KMS-11 (cell line): ENCODE measurements at regions not wholly inside any gene's neighbourhood (a gene's known extent, or its start where the extent isn't known, plus 50 kb on each side); places are given as distances from the start of the nearest gene placed in this dataset.

ENCODE experiments used
- H2AFZ ChIP-seq: fragments of 200-600 bp; sonication (generic); 2 replicates; pipeline ENCODE4 v1.6.1; 2016; ENCODE audit warnings: antibody characterized with exemption, mixed run types, low read depth
- H3K27ac ChIP-seq: fragments of 200-600 bp; sonication (generic); 2 replicates; pipeline ENCODE4 v1.6.1; 2016; ENCODE audit warnings: mild to moderate bottlenecking, mixed run types
- H3K27me3 ChIP-seq: fragments of 200-600 bp; sonication (generic); 2 replicates; pipeline ENCODE4 v1.6.1; 2017; ENCODE audit warnings: mild to moderate bottlenecking, low read depth, mixed run types, moderate library complexity; ENCODE audit not compliant: insufficient read depth
- H3K36me3 ChIP-seq: fragments of 200-600 bp; sonication (generic); 2 replicates; pipeline ENCODE4 v1.6.1; 2017; ENCODE audit warnings: mild to moderate bottlenecking, mixed run types; ENCODE audit not compliant: insufficient read depth
- H3K4me1 ChIP-seq: fragments of 200-600 bp; sonication (generic); 2 replicates; pipeline ENCODE4 v1.6.1; 2016; ENCODE audit warnings: mild to moderate bottlenecking, low read depth, mixed run types; ENCODE audit not compliant: poor library complexity, severe bottlenecking
- H3K4me2 ChIP-seq: fragments of 200-600 bp; sonication (generic); 2 replicates; pipeline ENCODE4 v1.7.0; 2016; ENCODE audit warnings: mild to moderate bottlenecking, mixed run types
- H3K4me3 ChIP-seq: fragments of 200-600 bp; sonication (generic); IDR thresholded peaks from 2 replicates; pipeline ENCODE4 v1.6.1; 2017; ENCODE audit warnings: low read depth, low read length, mixed read lengths; ENCODE audit not compliant: insufficient read depth
- H3K79me2 ChIP-seq: fragments of 200-600 bp; sonication (generic); 2 replicates; pipeline ENCODE4 v1.6.1; 2016; ENCODE audit warnings: low read depth, mixed run types; ENCODE audit not compliant: insufficient read depth
- H3K9ac ChIP-seq: fragments of 200-600 bp; sonication (generic); 2 replicates; pipeline ENCODE4 v1.6.1; 2016; ENCODE audit warnings: mild to moderate bottlenecking, mixed run types
- H4K20me1 ChIP-seq: fragments of 200-600 bp; sonication (generic); 2 replicates; pipeline ENCODE4 v1.6.1; 2016; ENCODE audit warnings: mild to moderate bottlenecking, mixed run types; ENCODE audit not compliant: insufficient read depth
- TF ChIP-seq, protein P1 (sequence below): fragments of 200-600 bp; sonication (generic); conservative IDR thresholded peaks from 2 replicates; pipeline ENCODE4 v1.6.1; 2017; ENCODE audit warnings: low read depth, mild to moderate bottlenecking, antibody characterized with exemption, low read length, moderate library complexity, mixed read lengths

- Histone ChIP-seq H3K36me3 (no peaks in the 10 kb centered on the region), H3K79me2 (no peaks in the 10 kb centered on the region), H3K4me1 (no peaks in the 10 kb centered on the region), H3K27ac (no peak overlapping the region), H3K27me3 (no peaks in the 10 kb centered on the region), H3K4me3 (no peak overlapping the region), H3K4me2 (no peak overlapping the region), H3K9ac (no peak overlapping the region), H4K20me1 (no peaks in the 10 kb centered on the region), H2AFZ (no peak overlapping the region)
- TF ChIP-seq, protein P1, sequence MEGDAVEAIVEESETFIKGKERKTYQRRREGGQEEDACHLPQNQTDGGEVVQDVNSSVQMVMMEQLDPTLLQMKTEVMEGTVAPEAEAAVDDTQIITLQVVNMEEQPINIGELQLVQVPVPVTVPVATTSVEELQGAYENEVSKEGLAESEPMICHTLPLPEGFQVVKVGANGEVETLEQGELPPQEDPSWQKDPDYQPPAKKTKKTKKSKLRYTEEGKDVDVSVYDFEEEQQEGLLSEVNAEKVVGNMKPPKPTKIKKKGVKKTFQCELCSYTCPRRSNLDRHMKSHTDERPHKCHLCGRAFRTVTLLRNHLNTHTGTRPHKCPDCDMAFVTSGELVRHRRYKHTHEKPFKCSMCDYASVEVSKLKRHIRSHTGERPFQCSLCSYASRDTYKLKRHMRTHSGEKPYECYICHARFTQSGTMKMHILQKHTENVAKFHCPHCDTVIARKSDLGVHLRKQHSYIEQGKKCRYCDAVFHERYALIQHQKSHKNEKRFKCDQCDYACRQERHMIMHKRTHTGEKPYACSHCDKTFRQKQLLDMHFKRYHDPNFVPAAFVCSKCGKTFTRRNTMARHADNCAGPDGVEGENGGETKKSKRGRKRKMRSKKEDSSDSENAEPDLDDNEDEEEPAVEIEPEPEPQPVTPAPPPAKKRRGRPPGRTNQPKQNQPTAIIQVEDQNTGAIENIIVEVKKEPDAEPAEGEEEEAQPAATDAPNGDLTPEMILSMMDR, result no peak
Observed at GRCh38 chr2:226575928-226576327, 223.7 kb downstream of the IRS1 start.

DNA sequence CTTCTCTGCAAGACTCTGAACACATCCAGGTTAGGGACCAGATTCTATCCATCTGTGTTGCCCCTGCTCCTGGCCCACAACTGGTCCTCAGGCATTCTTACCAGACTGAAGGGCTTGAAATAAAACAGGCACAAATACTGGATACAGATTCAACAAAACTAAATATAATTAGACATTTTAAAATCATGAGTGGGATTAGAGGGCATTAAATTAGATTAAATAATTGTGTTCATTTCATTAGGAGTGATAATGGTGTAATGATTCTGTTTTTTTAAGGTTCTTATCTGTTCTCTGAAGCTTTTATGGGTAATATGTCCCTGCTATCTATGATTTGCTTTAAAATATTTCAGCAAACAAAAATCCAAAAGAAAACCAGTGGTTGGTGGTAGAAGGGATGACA, 226.5 kb downstream of the IRS1 start:
- TF ChIP-seq, protein P1, result no peak
- Histone ChIP-seq H3K4me3 (no peak overlapping the region), H3K27ac (no peak overlapping the region), H2AFZ (no peak overlapping the region), H4K20me1 (no peaks in the 10 kb centered on the region), H3K9ac (no peak overlapping the region), H3K4me1 (no peaks in the 10 kb centered on the region), H3K79me2 (no peaks in the 10 kb centered on the region), H3K4me2 (no peak overlapping the region), H3K36me3 (no peaks in the 10 kb centered on the region), H3K27me3 (no peaks in the 10 kb centered on the region)

DNA sequence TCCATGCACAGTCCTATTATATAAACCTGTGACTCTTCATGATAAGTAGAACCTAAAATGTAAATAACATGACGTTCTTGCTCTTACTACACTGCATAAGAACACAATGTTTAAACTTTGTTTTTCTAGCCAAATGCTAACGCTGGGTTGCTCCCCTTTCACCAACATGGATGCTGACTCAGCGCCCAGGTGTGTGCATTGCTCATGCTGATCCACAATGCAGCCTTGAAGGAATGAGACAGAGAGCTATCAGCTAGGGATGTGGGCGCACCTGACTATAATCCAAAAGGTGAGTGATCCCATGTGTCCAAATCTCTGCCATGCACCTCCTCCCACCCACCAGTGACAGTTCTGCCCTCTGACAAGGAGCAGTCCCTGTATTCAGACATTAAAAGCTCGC, 235.0 kb downstream of the IRS1 start:
- no peaks in the 10 kb centered on the region for H3K79me2 ChIP-seq
- H2AFZ ChIP-seq, result no peak overlapping the region
- no peak overlapping the region for H3K9ac ChIP-seq
- no peaks in the 10 kb centered on the region for H3K4me1 ChIP-seq
- H3K27ac ChIP-seq, result no peak overlapping the region
- no peaks in the 10 kb centered on the region for H3K27me3 ChIP-seq
- H3K4me3 ChIP-seq, result no peak overlapping the region
- TF ChIP-seq, protein P1, result no peak
- no peak overlapping the region for H3K4me2 ChIP-seq
- H4K20me1 ChIP-seq, result no peaks in the 10 kb centered on the region
- no peaks in the 10 kb centered on the region for H3K36me3 ChIP-seq

DNA sequence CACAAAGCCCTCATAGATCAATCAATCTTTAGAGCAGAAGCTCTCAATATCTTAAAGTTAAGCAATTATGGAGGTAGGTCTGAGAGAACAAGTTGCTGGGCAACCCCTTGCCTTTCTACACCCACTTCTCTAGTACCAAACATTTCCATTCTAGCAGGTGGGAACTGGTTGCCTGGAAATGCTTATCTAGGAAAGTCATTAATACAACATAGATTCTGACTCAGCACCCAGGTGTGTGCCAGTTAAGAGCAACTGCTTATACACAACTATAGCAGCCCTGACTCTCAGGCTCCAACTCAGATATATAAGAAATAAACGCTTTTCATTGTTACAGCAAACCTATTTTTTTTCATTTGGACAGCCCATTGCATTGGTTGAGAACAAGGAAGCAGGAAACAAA, 237.7 kb downstream of the IRS1 start:
- Histone ChIP-seq H3K27me3 (no peaks in the 10 kb centered on the region), H3K4me3 (no peak overlapping the region), H3K4me2 (no peak overlapping the region), H3K36me3 (no peaks in the 10 kb centered on the region), H3K27ac (no peak overlapping the region), H3K79me2 (no peaks in the 10 kb centered on the region), H2AFZ (no peak overlapping the region), H4K20me1 (no peaks in the 10 kb centered on the region), H3K4me1 (no peaks in the 10 kb centered on the region), H3K9ac (no peak overlapping the region)
- TF ChIP-seq, protein P1, result no peak

DNA sequence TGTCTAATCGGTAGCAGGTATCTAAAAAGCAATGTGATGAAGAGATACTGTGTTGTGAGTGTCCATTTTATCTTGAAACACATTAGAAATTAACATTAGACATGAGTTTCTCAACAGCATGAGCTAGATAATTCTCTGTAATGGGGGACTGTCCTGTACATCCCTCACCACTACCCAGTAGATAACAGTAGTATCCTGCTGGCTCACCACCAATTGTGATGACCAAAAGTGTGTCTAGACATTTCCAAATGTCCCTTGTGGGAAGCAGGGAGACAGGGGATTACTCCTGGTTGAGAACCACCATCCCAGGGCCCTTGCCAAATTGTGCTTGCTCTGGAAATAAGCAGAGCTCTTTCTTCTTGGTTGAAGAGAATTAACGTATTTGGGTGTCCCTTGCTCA, 239.3 kb downstream of the IRS1 start:
- TF ChIP-seq, protein P1, result no peak
- no peak overlapping the region for H3K9ac ChIP-seq
- no peaks in the 10 kb centered on the region for H3K79me2 ChIP-seq
- no peaks in the 10 kb centered on the region for H3K4me1 ChIP-seq
- no peaks in the 10 kb centered on the region for H3K27me3 ChIP-seq
- no peak overlapping the region for H2AFZ ChIP-seq
- no peak overlapping the region for H3K4me2 ChIP-seq
- no peaks in the 10 kb centered on the region for H3K36me3 ChIP-seq
- H3K4me3 ChIP-seq, result no peak overlapping the region
- H4K20me1 ChIP-seq, result no peaks in the 10 kb centered on the region
- no peak overlapping the region for H3K27ac ChIP-seq
